ENCODE measurements at regions not wholly inside any gene's neighbourhood (a gene's known extent, or its start where the extent isn't known, plus 50 kb on each side); places are given as distances from the start of the nearest gene placed in this dataset.

DNA sequence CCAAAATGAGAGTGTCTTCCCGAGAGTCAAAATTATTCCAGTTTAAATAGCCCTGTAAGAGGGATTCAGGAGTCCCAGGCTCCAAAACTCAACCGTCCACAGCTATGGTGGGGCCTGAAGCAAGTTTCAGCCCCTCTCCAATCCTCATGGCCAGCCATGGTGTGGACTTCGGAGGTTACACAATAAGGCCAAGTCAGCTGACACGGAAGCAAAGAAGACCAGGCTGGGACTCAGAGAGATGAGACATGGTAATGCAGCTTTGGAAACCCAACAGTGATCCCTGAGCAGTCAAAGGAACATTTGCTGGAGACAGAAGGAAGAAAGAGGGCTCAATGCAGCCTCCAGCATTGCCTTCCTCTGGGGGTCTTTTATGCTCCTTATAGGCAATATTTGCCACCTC, 324.6 kb upstream of the TLE3 start:
- DNase-seq (ENCODE audit: low spot score) = no peak

DNA sequence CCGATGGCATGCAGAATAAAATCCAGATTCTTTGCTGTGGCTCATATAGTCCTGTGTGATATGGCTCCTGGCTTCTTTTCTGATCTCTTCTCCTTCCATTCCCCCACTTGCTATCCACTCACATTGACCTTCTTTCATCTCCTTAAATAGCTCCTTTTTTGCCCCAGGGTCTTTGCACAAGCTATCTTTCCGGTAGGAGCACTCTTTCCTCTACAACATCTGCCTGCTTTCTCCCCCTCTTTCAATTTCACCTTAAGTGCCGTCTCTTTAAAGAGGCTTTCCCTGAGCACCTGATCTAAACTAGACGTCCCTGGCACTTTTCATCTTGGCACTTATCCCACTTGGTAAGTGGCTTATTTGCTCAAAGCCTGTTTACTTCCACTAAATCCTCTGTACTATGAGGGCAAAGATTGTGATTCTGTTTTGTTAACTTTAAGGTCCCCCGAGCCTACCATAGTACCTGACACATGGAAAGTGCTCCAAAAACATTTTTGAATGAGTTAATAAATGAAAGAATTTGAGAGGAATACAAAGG, 323.3 kb upstream of the TLE3 start:
- DNase-seq (ENCODE audit: low spot score) = no peak
- TF ChIP-seq, protein P1, sequence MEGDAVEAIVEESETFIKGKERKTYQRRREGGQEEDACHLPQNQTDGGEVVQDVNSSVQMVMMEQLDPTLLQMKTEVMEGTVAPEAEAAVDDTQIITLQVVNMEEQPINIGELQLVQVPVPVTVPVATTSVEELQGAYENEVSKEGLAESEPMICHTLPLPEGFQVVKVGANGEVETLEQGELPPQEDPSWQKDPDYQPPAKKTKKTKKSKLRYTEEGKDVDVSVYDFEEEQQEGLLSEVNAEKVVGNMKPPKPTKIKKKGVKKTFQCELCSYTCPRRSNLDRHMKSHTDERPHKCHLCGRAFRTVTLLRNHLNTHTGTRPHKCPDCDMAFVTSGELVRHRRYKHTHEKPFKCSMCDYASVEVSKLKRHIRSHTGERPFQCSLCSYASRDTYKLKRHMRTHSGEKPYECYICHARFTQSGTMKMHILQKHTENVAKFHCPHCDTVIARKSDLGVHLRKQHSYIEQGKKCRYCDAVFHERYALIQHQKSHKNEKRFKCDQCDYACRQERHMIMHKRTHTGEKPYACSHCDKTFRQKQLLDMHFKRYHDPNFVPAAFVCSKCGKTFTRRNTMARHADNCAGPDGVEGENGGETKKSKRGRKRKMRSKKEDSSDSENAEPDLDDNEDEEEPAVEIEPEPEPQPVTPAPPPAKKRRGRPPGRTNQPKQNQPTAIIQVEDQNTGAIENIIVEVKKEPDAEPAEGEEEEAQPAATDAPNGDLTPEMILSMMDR (IDR thresholded peaks at IDR 0.05; ENCODE audit: extremely low read depth, missing control alignments) = no peak

More for the DNA sequence above, 324.6 kb upstream of the TLE3 start:
- TF ChIP-seq, protein P1 (IDR thresholded peaks at IDR 0.05; ENCODE audit: extremely low read depth, missing control alignments) = no peak

DNA sequence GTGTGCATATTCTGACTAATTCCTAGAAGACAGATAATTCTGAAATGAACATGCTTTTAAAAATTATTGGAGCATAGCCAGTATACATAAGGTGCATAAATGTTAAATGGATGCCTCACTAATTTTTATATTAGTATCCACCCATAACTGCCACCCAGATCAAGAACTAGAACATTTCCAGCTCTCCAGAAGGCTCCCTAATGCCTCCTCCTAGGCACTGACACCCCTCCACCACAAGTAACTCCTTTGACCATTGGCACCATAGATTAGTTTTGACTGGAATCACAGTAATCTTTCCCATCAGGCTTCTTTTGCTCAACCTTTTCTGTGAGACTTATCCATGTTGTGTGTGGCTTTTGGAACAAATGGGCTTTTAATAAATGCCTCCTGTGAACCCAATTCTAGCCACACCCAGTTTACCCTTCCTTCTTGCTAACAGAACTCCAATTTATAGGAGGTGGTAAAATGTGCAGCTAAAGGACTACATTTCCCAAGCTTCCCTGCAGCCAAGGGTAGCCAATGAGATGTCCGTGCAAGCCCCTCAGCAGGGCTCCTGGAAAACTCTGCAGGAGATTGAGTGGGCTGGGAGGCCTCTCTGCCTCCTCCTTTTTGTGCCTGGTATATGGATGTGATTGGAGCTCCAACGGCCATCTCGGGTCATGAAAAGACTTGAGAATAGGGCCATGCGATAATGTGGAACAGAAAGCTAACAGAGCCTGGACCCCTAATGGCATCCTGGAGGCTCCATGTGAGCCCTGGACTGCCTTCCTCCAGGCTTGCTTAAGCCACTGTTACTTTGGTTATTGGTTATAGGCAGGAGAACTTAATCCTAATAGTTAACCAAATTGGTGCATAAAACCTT, 322.6 kb upstream of the TLE3 start:
- TF ChIP-seq, protein P1 (IDR thresholded peaks at IDR 0.05; ENCODE audit: extremely low read depth, missing control alignments) = no peak
- DNase-seq (ENCODE audit: low spot score) = no peak

DNA sequence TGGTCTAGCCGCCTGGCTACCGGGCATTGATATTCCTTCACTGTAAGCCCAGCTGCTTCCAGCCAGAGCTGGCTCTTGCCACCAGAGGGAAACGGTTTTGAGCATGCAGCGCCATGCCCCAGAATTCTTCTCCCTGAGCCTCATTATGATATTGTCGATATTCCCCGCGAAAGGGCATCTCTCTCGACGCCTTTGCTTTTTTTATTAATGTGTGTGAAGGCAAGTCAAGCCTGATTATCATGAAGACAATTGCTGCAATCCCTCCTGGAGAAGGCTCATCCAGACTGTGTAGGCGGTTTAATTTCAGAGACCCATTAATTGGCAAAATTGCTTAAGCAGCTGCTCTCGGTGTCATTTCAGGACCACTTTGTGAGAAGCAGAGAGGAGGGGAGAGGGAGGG, 321.2 kb upstream of the TLE3 start:
- TF ChIP-seq, protein P1 (IDR thresholded peaks at IDR 0.05; ENCODE audit: extremely low read depth, missing control alignments) = no peak
- no peak for DNase-seq (ENCODE audit: low spot score)

DNA sequence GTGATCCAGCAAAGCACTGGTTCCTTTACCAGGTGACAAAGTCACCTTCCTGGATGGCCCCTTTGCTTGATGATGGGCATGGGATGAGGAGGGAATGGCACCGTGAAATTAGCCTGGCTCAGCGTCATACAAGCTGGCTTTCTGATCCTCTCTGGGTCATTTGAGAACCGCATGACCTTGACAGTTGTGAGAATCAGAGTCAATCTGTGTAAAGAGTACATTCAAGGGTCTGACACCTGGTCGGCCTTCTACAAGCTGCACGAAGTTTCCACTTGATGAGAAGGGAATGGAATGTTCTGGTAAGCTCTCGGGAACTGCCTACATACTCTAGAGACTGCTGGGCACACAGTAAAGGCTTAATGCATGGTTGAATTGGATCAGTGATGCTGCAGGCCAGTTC, 319.8 kb upstream of the TLE3 start:
- TF ChIP-seq, protein P1 (IDR thresholded peaks at IDR 0.05; ENCODE audit: extremely low read depth, missing control alignments) = no peak
- no peak for DNase-seq (ENCODE audit: low spot score)

DNA sequence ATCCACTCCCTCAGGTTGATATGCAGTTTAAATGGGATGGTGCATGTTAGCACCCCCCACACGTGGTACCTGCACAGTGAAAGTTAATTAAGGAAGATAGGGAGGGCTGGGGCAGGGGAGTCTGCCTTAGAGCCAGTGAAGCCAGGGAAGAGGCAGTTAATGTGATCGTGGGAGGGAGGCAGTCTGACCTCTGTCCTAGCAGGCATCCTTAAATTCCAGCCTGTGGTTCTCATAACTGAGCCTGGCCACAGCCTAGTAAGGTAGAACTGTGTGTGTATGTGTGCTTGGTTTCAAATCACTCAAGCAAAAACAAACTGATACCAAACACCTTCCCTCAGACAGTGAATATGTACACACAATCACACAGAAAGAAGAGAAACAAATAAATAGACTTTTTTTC, 319.1 kb upstream of the TLE3 start:
- DNase-seq (ENCODE audit: low spot score) = no peak
- TF ChIP-seq, protein P1 (IDR thresholded peaks at IDR 0.05; ENCODE audit: extremely low read depth, missing control alignments) = no peak

DNA sequence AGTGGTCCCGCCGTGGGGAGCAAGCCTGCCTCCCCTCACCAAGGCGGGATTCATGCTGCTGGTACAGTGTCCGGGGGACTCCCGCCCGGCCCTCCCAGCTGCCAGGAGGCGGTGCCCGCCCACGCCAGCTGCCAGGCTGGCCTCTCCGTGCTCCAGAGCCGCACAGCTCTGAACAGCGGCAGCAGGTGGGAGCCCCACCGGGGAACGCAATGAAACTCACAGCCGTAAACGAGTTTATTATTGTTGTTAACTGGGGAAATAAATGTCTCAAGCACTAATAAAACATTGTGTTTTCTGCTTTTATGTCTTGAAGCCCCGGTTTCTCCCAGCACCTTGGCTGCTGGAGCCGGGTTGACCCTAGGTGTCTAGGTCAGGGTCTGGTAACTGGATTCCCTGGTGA, 317.7 kb upstream of the TLE3 start:
- TF ChIP-seq, protein P1 (IDR thresholded peaks at IDR 0.05; ENCODE audit: extremely low read depth, missing control alignments) = no peak
- DNase-seq (ENCODE audit: low spot score) = no peak
